ENCODE measurements at regions not wholly inside any gene's neighbourhood (a gene's known extent, or its start where the extent isn't known, plus 50 kb on each side); places are given as distances from the start of the nearest gene placed in this dataset.

DNA sequence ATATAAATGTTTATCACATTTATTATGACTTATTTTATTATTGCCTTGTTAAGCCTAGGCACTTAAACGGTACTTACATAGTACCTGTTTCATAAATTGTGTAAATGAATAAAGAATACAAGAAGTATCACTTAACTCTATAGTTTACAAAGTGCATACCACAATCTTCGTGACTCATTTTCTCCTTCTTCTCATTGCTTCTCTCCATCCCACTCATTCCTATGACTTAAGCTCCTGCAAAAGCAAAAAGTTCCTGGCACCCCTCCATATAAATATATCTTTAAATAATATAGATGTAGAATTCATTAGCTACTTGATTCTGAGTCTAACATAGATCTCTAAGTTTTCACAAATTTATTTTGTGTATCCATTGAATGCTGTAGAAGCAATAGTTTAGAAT is 1382.0 kb upstream of the CELF2 start:
- ATAC-seq (no peak), DNase-seq (no peak)

DNA sequence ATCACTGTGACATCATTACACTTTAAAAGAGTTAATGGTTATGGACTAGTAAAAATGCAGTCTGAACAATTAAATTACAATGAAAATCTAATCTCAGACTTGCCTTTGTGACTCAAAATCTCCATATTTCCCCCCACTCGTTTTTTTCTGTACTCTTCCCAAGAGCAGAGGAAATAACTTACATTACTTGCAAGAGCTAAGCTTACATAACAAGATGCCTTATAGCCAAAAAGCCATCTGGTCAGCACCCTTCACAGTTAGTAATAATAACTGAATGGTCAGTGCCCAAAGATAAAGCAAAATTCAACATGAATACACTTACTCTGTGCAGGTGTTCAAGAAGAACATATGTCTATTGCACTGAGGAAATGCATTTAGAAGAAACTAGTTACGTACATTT is 1381.5 kb upstream of the CELF2 start:
- ATAC-seq (no peak), DNase-seq (no peak)

DNA sequence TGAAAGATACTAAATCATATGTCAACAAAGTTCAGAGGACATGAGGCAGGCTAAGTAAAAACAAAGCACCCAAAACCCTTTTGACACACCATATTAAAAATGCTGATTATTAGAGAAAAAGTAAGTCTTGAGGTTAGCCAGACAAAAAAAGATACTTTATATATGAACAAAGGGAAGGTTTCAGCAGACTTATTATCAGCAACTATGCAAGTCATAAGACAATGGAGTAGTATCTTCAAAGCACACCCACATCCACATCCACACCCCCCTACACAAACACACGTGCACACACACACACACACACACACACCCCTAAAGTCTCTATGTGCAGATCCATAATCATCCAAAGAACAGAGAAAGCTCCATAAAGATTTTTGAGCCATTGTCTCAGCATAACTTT is 1373.9 kb upstream of the CELF2 start:
- DNase-seq (no peak), ATAC-seq (no peak)

DNA sequence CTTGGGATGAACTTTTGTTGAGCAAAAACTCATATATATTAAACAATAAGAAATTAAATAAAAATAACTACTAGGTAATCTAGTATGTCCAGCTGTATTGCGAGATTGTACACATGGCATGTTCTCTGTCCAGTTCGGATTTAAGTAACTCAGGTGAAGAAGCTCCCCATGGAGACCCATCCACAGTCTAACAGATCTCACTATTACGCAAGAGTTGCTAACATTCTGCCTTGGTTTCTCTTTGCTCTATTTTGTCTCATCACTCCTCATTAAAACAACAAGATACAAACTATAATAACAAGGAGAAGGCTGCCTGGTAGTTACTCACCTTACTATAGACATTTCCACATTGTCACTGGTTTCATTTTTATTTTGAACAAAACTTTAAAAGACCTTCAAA is 1372.3 kb upstream of the CELF2 start:
- ATAC-seq (no peak), DNase-seq (no peak)

DNA sequence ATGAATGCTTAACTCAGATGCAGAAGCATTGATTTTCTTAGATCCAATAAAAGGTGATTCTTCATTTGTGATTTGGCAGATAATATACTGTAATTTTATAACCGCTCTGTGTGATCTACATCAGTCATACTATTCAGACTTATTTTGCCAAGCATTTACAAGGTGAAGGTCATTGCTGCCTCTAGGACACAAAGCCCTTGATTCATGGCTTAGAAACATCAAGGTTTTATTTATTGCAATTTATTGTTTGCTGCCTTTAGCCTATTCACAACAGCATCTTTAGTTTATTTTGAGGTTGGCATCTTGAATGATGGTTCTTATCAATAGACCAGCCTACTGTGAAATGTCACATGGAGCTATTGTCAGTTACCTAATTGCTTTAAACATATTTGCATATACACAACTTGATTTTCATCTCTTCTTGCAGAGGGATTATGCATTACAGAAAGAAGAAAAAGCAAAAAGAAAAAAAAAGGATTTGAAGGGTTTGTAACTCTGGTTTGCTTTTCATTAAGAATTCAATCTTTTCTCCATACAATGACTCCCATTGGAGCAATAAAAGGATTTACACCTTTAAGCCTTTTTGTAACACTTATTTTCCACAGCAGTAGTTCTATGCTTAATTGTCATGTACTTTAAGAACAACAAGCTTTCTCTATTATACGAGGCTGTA is 1371.6 kb upstream of the CELF2 start:
- no peak for ATAC-seq
- no peak for DNase-seq

DNA sequence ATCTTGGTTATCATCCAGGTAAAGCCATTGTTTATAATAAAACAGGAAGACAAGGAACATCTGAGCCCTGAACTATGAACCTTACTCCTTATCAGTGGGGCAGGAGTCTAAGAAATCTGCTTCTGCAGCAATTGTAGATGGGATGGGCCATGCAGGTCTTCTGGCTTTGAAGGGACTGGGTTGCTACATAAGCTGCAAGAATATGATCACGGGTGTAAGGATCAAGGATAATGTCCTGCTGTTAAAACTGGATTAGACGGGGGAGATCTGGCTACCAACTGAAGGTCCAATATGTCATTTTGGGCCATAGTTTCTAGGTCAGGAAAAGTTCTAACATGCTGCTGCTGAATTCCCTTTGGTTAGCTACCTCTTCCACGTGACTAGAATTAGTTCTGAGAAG is 1363.4 kb upstream of the CELF2 start:
- no peak for ATAC-seq
- no peak for DNase-seq

DNA sequence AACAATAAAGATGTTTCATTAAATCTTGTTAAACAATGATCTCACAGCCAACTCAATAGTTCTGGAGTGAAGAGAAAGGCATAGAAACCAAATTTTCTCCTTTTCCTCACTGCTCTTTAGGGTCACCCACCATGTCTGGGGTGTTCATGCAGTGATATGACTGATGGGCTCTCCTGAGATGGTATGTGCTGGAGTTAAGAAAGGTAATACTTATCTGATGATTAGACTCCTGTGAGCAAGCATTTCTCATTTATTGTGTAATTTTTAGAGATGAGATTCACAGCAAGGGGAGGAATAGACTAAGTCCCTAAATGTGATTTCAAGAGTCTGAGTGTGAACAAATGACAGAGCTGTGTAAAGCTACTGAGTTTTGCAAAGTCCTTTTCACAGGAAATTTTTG is 1361.3 kb upstream of the CELF2 start:
- DNase-seq, result no peak
- ATAC-seq, result no peak

DNA sequence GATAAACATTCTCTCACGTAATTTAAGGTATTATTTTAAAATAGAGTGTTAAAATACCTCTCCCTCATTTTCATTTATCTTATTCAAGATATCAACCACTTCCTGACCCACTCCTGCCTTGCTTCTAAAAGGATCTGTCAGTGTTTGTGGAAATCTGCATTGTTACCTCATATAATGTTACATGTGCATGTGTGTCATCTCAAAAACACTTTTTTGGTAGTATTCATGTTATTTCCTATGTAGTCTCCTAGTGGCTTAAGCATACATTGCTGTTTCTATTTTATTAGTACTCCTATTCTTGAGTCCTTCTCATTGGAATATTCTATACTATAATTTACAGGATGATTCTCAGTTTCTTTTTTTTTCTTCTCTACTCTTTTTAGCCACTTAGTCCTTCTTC is 1360.7 kb upstream of the CELF2 start:
- no peak for ATAC-seq
- DNase-seq, result no peak

DNA sequence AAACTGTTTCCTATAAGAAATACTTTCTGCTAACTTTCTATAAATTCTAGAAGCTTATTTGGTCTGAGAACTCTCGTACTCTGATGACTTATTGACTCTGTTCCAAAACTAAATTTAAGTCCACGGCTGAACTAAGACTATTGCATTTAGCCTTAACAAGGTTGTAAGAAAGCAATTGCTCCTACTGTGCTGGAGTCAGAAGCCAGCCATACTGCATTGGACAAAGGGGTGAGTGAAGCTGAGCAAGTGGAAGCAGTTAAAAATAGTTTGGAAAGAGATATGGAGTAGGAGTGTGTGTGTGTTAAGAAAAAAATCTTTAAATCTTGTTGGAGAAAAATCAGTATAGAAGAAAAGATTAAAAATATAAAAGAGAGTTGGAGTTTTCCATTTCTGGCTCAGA is 1360.1 kb upstream of the CELF2 start:
- DNase-seq (no peak), ATAC-seq (no peak)

DNA sequence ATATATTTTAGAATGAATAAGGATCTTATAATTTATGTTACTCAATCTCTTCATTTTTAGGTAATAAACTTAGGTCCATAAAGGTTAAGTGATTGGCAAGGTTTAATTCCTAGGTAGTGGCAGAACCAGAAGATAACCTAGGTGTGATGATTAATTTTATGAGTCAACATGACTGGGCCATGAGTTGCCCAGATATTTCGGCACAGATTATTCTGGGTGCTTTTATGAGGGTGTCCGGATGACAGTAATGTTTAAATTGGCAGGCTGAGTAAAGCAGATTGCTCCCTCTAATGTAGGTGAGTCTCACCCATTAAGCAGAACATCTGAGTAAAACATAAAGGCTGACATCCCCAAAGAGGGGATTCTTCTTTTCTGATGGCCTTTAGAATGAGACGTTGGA is 1349.3 kb upstream of the CELF2 start:
- ATAC-seq (no peak), DNase-seq (no peak)

DNA sequence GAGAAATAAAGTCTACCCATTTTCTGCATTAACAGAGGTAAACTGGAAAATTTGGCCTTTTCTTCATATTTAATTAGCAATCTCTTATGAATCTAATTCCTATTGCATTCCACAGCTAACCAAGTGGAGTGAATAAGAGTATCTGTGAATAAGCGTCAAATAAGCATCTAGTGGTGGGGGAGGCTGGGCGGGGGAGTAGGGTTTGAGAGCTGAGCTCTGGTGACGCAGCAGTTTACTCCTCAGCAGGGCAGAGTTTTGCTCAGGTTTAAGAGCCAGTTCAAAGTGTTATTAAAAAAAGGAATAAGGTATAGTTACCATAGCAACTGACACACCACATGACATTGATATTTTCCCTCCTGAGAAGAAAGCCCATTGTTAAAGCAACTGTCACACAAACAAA is 1346.8 kb upstream of the CELF2 start:
- no peak for ATAC-seq
- no peak for DNase-seq

DNA sequence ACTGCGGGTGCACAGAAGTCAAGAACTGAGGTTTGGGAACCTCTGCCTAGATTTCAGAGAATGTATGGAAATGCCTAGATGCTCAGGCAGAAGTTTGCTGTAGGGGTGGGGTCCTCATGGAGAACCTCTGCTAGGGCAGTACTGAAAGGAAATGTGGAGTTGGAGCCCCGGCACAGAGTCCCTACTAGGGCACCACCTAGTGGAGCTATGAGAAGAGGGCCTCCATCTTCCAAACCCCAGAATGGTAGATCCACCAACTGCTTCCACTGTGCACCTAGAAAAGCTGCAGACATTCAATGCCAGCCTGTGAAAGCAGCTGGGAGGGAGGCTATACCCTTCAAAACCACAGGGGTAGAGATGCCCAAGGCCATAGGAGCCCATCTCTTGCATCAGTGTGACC is 1336.0 kb upstream of the CELF2 start:
- no peak for ATAC-seq
- DNase-seq, result no peak

DNA sequence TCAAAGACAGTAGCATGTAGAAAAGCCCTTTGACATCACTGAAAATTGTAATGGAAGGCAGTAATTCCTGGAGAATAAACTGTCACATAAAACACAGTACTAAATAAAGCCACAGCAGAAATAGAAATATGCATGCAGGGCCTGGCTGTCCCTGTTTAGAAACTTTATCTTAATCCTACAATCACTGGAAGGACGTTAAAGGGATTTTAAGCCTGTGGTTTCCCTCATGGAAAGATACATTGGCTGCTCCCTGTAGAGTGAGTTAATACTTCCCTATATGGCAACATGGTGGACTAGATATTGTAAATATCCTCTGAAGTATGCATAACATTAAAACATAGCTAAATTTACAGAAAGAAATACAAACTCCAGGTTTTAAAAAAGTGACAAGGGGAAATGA is 1334.9 kb upstream of the CELF2 start:
- ATAC-seq (no peak), DNase-seq (no peak)

DNA sequence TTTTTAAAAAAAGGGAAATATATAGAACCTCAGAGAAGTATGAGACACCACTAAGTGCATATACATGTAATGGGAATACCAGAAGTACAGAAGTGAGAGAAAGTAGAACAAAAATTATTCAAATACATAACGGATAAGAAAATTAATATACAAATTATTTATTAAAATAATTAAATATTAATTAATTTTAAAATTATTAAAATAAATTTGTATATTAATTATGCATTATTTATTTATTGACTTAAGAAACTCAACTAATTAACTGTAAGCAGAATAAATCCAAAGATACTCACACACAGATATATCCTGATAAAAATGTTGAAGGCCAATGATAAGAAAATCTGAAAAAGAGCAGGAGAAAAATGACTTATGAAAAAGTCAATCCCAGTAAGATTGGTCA is 1333.5 kb upstream of the CELF2 start:
- DNase-seq (no peak), ATAC-seq (no peak)

DNA sequence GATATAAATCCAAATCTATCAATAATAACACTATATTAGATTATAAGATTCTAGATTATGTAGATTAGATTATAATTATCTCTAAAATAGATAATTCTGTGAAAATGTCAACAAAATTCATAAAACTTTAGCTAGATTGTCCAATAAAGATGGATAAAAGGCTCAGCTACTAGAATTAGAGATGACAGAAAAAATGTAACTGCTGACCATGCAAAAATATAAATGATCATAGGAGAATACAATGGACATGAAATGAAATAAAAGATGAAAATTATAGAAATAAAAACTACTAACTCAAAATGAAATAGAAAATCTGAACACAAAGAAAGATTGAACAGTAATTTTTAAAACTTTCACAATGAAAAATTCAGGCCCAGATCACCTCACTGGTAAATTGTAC is 1332.1 kb upstream of the CELF2 start:
- DNase-seq, result no peak
- ATAC-seq, result no peak

DNA sequence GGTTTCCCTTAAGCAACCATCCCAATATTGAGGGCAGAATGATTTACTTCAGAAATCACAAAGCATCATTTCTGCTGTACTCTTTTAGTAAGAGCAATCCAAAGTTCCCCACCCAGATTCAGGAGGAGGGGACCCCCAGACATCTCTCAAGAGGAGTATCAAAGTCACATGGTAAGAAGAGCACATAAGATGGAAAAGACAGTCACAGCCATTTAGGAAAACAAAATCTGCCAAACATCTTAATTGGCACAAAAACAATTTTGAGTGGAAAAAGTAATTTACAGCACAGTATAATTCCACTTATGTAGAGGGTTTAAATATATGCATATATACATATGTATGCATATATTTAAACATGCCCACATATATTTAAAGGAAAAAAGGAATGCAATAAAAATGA is 1329.0 kb upstream of the CELF2 start:
- no peak for ATAC-seq
- DNase-seq, result no peak

DNA sequence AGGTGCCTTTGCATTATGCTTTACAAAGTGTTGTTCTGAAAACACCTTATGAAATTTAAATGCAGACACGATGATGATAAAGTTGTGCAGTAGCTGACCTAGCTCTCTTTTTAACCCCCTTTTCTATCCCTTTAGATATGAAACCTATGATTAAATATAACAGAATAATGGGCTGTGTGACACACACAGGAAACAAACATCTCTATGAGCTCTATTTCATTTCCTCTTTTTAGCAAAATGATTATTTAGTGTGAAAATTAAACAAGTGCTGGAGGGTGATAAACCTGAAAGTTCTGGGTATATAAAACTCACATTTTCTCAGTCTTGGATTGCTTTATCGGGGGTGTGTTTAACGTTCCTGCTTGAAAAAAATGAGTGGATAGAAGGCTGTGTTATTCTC is 1310.5 kb upstream of the CELF2 start:
- ATAC-seq, result no peak
- DNase-seq, result no peak

DNA sequence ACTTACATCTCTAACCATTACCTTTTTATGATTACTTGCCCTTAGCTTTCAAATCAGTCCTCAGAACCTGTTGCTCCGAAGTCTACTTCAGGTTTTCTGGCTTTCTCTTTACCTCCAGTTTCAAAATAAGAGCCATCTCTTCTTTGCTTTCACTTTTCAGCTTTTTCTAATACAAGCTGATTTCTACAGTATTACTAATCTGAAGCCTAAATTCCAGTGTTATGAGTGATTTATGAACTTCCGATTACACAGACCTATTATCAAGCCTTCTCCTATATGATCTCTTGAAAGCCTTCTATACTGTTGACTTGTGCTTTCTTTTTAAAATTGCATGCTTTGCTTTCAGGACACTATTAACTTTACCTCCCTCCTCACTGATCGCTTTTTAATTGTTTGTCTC is 1307.8 kb upstream of the CELF2 start:
- DNase-seq, result no peak
- ATAC-seq, result no peak

DNA sequence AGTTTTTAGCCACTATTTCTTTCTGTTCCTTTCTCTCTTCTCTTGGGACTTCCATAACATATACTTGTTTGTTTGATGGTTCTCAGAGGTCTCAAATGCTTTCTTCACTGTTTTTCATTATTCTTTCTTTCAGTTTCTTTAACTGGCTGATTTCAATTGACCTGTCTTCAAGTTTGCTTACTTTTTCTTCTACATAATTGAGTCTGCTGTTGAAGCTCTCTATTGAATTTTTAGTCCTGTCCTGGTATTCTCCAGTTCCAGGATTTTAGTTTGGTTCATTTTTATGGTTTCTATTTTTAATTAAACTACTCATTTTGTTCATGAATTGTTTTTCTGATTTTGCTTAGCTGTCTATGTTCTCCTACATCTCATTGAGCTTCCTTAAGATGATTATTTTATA is 1305.3 kb upstream of the CELF2 start:
- DNase-seq (no peak), ATAC-seq (no peak)

DNA sequence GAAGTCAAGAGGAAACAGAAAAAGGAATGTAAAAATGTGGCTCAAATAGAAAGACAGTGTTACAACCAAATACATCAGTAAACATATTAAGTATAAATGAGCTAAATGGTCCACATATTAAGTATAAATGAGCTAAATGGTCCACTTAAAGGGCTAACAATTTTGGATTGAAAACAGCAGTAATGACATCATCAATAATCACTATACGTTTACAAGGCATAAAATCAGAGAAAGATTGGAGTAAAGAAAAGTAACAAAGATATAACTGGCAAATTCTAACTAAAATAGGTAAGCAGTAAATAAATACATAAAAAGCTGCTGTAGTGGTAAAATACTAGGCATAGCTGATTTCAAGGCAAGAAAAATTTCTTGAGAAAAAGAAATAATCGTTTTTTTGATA is 1298.4 kb upstream of the CELF2 start:
- ATAC-seq (no peak), DNase-seq (no peak)

DNA sequence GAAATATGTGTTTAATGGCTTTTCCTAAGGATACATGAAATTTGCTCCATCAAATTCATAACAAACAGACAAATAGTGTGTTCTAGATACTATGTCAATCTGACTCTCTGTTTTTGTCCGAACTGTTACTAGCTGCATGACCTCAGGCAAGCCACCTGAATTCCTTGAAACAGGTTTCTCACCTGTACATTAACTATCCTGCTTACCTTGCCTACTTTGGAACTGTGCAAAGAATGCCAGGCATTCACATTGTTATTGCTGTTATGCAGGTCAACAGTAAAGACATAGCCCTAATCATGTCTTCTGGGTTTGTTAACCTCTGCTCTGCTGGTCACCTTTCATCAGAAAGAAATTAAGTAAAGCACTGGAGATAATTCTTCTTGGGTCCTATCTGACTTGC is 1283.9 kb upstream of the CELF2 start:
- DNase-seq (no peak), ATAC-seq (no peak)

DNA sequence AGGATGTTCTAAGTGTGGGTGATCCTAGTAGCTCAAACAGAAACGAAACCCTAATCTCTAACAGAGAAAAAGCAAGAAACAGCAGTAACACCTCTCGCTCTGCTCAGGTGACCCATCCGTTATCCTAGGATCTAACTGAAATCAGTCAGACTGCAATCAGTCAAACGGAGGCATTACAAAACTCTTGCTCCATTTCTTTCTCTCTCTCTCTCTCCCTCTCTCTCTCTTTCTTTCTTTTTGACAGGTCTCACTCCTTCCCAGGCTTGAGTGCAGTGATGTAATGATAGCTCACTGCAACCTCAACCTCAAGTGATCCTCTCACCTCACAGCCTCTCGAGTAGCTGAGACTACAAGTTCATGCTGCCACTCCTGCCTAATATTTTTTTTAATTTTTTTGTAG is 1283.5 kb upstream of the CELF2 start:
- no peak for ATAC-seq
- no peak for DNase-seq

DNA sequence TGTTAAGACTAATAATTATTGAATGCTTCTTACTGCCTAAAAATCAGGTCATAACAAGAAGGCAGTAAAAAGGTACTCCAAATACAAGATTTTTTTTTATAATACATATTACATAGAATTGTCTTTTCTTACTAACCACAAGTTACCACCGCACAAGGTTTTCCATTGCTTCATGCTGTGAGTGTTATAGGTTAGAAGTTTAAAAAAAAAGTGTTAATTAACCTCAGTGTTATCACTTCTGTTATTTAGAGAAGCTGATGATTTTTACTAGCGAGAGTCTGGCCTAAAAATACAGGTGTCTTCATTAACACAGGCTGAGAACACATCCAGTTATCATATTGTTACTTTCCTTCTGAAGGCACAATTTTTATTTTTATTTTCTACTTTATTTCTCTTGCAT is 1281.9 kb upstream of the CELF2 start:
- ATAC-seq (no peak), DNase-seq (no peak)

DNA sequence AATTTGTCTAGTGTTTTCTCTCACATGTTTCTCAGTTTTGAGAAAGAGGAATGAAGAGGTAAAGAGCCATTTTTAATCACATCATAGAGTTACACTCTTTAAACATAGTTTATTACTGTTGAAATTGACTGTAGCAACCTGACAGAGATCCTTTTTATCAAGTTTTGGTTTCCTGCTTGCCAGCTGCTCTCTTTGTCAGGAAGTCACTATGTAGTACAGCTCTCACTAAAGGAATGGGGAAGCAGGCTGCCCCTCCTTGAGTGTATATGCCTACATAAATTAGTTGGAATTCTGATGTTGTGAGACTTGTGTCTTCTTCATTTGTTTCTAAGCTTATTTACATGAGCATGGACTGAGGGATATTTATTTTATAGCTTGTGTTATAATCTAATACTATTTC is 1274.0 kb upstream of the CELF2 start:
- no peak for ATAC-seq
- DNase-seq, result no peak

DNA sequence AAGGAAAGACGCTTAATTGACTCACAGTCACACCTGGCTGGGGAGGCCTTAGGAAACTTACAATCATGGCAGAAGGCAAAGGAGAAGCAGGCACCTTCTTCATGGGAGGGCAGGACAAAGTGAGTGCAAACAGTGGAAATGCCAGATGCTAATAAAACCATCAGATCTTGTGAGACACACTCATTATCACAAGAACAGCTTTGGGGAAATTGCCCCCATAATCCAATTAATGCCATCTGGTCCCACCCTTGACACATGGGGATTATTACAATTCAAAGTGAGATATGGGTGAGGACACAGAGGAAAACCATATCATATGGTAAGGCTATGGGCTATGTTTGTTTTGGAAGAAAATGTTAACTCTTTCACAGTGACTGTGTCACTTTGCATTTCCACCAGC is 1272.5 kb upstream of the CELF2 start:
- ATAC-seq (no peak), DNase-seq (no peak)

All from stimulated activated naive CD8-positive, alpha-beta T cell treated with anti-CD3 and anti-CD28 coated beads, Interleukin-15, Interleukin-2, amounts not matched to agents 100 U/mL and 50 U/mL, for 24 hours (primary cell).